PFSK-1 (cell line): ENCODE measurements at regions not wholly inside any gene's neighbourhood (a gene's known extent, or its start where the extent isn't known, plus 50 kb on each side); places are given as distances from the start of the nearest gene placed in this dataset.

Experiments
- FOXP2 ChIP-seq: optimal IDR thresholded peaks from 2 replicates; pipeline ENCODE3; 2011; ENCODE audit warnings: borderline replicate concordance, control low read depth, inconsistent platforms; ENCODE audit not compliant: insufficient read depth; ENCODE audit errors: extremely low read length, extremely low read depth
- POLR2AphosphoS5 ChIP-seq: IDR thresholded peaks from 2 replicates; pipeline ENCODE4 v1.6.1; 2012; ENCODE audit warnings: low read depth, mild to moderate bottlenecking, control low read depth, low read length, moderate library complexity
- REST ChIP-seq, 2 experiments: IDR thresholded peaks; 2 replicates each; pipeline versions ENCODE4 v1.6.1 to v1.8.0; 2011 to 2012; ENCODE audit warnings: low read depth in 2 of 2, low read length in 2 of 2, control low read depth in 1 of 2, inconsistent platforms in 1 of 2, mild to moderate bottlenecking in 1 of 2, moderate library complexity in 1 of 2; ENCODE audit not compliant: insufficient read depth in 1 of 2
- SIN3A ChIP-seq: IDR thresholded peaks from 2 replicates; pipeline ENCODE4 v1.6.1; 2012; ENCODE audit warnings: mild to moderate bottlenecking, low read length, moderate library complexity, borderline replicate concordance; ENCODE audit not compliant: insufficient read depth
- TAF1 ChIP-seq: IDR thresholded peaks from 2 replicates; pipeline ENCODE4 v1.6.1; 2012; ENCODE audit warnings: low read length, control low read depth, borderline replicate concordance; ENCODE audit not compliant: insufficient read depth

GRCh38 chr4:58465031-58465430 is 1354.8 kb upstream of the IGFBP7 start:
- no peak for TF ChIP-seq POLR2AphosphoS5
- no peak for TF ChIP-seq FOXP2
- no peak for TF ChIP-seq TAF1
- no peak for TF ChIP-seq SIN3A
- no peak for TF ChIP-seq REST (IDR thresholded peaks at IDR 0.05; ENCODE audit: insufficient read depth in 1 of 2, low read depth in 2 of 2, low read length in 2 of 2)

GRCh38 chr4:58456727-58457384 is 1346.7 kb upstream of the IGFBP7 start:
- no peak for TF ChIP-seq POLR2AphosphoS5
- TF ChIP-seq FOXP2: no peak
- no peak for TF ChIP-seq REST (IDR thresholded peaks at IDR 0.05; ENCODE audit: insufficient read depth in 1 of 2, low read depth in 2 of 2, low read length in 2 of 2)

- TF ChIP-seq POLR2AphosphoS5 (no peak), FOXP2 (no peak), TAF1 (no peak), REST (IDR thresholded peaks at IDR 0.05; ENCODE audit: insufficient read depth in 1 of 2, low read depth in 2 of 2, low read length in 2 of 2) (no peak)
These were observed 1343.8 kb upstream of the IGFBP7 start for GRCh38 chr4:58453956-58454355.

- TF ChIP-seq SIN3A: no peak
- no peak for TF ChIP-seq POLR2AphosphoS5
- no peak for TF ChIP-seq TAF1
- TF ChIP-seq REST (IDR thresholded peaks at IDR 0.05; ENCODE audit: insufficient read depth in 1 of 2, low read depth in 2 of 2, low read length in 2 of 2): no peak
- TF ChIP-seq FOXP2: no peak
These were observed 1341.5 kb upstream of the IGFBP7 start for GRCh38 chr4:58451707-58452106.

- no peak for TF ChIP-seq REST (IDR thresholded peaks at IDR 0.05; ENCODE audit: insufficient read depth in 1 of 2, low read depth in 2 of 2, low read length in 2 of 2)
- no peak for TF ChIP-seq POLR2AphosphoS5
- no peak for TF ChIP-seq FOXP2
- TF ChIP-seq TAF1: no peak
- TF ChIP-seq SIN3A: no peak
These were observed 1325.7 kb upstream of the IGFBP7 start for GRCh38 chr4:58435871-58436270.
